ENCODE measurements at regions not wholly inside any gene's neighbourhood (a gene's known extent, or its start where the extent isn't known, plus 50 kb on each side); places are given as distances from the start of the nearest gene placed in this dataset.

GRCh38 chr1:224505454-224506093, 71.0 kb upstream of the WDR26 start:
- no peak for DNase-seq

DNA sequence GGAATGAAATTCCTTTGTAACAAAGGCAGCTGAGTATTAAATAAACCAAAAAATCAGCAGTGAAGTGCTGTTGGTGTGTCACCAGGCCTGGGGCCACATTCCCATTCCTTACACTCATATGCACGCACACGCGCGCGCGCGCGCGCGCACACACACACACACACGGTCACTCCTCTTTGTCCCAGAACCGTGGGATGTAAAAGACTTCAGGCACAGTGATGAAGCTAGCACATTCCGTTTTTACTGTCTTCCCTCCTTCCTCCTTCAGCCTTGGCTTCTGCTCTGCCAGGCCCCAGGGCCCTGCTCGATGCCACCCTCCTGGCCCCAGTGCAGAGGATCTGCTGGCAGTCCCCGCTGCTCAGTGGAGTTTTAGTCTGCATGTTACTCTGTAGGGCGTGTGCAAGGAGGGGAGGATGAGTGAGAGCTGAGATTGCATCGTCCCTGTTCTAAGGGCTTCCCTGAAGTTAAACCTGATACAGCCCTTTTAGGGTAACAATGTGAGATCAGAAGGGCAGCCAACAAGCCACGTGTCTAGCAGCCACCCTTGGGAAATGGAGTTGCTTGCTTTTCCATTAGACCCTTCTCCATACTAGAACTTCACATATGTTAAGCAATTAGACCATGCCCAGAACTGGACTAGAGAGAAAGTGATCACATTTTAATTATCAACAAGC, 71.7 kb upstream of the WDR26 start:
- DNase-seq, result peak; percentile 10

DNA sequence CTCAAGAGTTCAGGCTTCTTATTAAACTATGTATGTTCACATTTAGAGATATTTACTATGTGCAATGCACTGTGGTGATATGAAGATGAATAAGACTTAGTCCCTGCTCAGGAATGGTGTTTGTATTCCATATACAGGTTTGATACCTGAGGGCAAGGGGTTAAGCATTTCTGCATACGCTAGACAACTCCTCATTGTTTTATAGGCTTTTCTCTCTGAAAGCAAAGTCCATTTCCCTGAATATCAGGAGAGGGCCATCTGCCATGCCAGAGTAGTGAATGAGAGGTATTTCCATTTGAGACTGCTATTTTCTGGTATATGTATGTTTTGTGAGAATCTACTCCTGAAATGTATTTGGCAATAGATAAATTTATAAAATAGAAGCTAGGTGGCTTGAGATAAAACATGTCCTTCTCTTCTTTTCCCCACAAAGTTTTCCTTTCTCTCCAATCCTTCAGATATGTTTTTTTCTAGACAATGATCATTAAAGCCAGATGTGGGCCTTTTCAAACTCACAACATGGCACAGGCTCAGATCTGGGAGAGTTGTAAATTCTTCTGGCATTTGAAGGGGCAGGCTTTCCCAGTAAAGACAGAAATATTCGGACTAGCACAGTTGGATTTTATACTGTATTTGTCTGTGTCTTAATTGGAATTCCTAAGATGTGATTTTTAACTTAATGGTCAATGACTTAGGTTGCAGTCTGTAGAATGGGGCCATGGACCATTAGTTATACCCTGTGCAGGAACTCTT, 73.3 kb upstream of the WDR26 start:
- DNase-seq, result peak; percentile 45

- no peak for DNase-seq
Measured at GRCh38 chr1:224509907-224510306, 75.3 kb upstream of the WDR26 start.

GRCh38 chr1:224510880-224511645, 76.5 kb upstream of the WDR26 start:
- no peak for DNase-seq

DNA sequence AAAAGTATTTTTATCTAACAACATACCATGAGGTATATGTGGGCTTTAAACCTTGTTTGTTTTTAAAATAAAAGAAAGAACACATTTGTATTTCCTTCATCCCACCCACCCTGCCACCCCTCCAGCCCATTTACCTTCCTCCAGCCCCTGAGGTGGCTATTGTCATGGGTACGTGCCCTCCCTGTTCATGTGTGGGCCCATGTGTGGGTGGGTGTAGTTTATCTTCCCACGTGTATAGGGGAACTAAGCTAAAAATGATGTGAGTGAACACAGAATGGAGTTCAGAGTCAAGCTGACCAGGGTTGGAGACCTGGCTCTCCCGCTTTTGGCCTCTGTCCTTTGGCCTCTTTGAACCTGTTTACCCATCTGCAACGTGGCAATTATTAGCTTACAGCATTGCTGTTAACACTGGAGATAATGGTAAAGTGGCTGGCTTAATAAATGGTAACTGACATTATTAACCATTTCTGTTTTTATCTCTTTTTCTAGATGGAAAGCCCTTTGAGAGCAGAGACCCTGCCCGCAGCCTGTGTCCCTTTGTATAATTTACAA, 78.1 kb upstream of the WDR26 start:
- DNase-seq, result no peak

DNA sequence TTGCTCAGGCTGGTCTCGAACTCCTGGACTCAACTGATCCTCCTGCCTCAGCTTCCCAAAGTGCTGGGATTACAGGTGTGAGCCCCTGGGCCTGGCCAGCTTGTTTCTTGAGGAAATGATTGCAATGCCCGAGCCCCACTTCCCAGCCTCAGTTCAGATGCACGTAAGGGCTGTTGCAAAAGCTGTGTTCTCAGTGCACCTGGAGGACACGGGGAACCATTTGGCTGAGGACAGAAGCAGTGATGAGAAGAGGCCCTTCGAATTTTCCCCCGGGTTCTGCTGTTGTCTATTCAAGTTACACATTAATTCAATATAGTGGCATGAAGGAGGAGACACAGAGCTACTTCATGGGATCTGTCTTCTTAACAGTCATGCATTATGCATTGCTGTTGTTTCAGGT, 78.8 kb upstream of the WDR26 start:
- DNase-seq, result no peak

DNA sequence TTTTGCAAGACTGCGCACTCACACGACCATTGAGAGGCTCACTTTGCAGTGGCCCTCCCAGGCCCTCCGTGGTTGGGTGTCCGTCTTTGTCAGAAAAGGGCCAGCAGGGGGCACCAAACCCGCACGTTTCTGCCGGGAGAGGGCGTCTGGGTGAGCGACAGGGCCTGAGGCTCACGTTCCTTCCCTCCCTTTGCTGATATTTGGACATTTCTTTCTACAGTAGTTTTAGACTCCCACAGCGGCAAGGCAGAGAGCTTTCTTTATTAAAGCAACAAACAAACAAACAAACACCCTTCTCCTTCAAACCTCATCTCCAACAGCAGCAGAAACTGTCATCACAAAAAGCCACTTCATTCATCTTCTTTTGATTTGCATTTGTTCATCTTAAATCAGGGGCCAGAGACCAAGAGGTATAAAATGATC, 79.2 kb upstream of the WDR26 start:
- DNase-seq, result peak; percentile 95

DNA sequence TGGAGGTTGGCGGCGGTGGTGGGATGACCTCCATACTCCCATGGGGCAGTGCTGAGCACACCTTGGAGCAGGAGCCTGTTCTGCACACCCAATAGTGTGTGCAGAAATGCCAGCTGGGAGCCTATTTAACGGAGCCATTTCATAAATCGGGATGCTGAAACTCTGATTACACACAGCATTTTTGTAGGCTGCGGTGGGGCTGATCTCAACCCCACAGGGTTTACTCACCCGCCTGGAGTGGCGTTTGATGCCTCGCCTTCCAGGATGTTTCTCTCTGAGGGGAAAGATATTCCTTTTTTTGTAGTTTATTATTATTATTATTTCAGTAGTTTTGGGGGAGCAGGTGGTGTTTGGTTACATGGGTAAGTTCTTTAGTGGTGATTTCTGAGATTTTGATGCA, 82.6 kb upstream of the WDR26 start:
- no peak for DNase-seq

DNA sequence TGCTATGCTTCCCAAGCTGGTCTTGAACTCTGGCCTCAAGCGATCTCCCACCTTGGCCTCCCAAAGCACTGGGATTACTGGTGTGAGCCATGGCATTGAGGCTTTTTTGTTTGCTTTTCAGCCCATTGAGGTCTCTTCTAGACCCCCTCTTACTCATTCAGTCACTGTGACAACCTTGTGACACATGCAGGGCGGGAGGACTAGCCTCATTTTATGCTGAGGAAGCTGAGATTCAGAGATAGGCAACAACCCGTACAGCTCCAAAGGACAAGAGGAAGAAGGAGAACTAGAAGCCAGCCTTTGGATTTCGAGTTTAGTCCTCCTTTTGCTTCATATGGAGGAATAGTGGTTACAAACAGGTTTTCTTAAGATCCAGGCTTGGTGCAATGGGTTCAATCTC, 83.9 kb upstream of the WDR26 start:
- no peak for DNase-seq

GRCh38 chr1:224519874-224520273, 85.3 kb upstream of the WDR26 start:
- DNase-seq, result no peak

DNA sequence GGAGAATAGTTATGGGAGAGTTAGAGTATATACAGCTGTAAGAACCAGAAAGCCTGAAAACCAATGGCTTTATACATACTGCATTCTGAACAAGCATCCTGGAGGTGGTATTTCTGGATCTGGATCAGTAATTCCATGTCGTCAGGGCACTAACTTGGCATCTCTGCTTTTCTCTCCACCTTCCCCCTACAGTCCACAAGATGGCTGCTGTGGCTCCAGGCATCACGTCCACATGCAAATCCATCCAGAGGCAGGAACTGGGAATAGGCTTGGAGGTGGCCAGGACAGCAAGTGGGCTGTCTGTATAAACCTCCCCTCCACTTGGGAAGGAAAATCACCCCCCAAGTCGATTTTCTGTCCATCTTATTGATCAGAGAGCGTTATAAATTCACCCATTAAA, 86.2 kb upstream of the WDR26 start:
- no peak for DNase-seq

GRCh38 chr1:224521904-224522734, 87.5 kb upstream of the WDR26 start:
- no peak for DNase-seq

DNA sequence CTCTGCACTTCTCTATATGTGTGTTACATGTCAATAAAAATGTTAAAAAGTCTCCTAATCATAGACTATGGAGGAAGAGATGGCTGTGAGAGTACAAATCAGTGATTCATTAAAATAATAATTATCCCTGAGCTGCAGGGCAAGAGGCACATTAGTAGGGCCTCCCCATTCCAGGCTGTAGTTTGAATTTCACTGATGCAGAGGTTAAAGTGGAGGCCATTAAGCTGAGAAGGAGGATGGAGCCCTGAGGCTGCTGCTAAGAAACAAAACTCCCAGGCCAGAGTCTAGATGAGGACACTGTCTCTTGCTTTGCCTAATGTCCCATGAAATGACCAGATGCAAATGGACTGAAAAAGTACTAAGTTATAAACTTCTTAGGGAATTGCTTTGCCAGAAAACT, 89.1 kb upstream of the WDR26 start:
- DNase-seq, result no peak

- no peak for DNase-seq
Measured at GRCh38 chr1:224524679-224525078, 90.1 kb upstream of the WDR26 start.

- DNase-seq, result no peak
Measured at GRCh38 chr1:224525411-224526040, 90.6 kb upstream of the CNIH3 start.

GRCh38 chr1:224526771-224527170, 89.3 kb upstream of the CNIH3 start:
- DNase-seq, result no peak

DNA sequence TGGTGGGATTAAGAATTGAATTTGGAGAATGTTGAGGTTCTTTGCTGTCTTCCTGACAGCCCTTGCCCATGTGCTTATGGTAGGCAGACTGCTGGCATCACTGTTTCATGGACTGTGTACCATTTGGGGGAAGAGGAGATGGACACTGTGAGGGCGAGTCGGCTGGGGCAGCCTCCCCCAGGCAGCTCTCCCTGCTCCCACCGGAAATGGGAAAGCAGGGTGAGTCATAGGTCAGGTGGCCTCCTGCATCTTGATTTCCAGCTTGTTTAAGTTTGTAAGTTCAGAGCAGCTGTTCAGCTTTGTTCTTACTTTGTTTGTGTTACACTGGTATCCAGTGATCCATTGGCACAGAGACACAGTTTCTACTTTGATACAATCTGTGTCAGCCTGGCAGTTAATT, 87.2 kb upstream of the CNIH3 start:
- no peak for DNase-seq

DNA sequence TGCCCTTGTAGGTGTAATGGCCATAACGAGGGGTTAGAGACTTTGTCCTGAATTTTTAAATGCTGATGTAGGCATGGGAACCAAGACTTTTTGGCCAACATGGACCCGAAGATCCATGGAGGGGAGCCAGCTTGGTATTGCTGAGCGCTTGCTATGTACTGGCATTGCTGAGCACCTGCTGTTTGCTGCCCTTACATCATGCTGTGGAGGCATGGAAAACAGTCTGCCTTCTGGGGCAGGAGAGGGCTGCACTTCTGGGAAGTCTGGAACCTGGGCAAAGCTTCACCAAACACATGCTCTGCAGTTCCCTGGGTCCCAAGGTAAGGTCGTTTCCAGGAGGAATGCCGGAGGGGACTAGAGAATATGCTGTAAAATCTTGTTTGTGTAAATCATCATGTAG, 86.3 kb upstream of the CNIH3 start:
- DNase-seq, result no peak

- DNase-seq, result no peak
Measured at GRCh38 chr1:224533517-224533916, 82.6 kb upstream of the CNIH3 start.

- DNase-seq, result no peak
Measured at GRCh38 chr1:224534731-224535130, 81.4 kb upstream of the CNIH3 start.

- no peak for DNase-seq
Measured at GRCh38 chr1:224535641-224536040, 80.5 kb upstream of the CNIH3 start.

Measured in eye (tissue), 1 donor.